ENCODE measurements at regions not wholly inside any gene's neighbourhood (a gene's known extent, or its start where the extent isn't known, plus 50 kb on each side); places are given as distances from the start of the nearest gene placed in this dataset.
"Not testable (repeated sequence)": the region's sequence is repeated elsewhere in the genome, so short reads cannot be mapped to it uniquely, and the experiment has no call there.

DNA sequence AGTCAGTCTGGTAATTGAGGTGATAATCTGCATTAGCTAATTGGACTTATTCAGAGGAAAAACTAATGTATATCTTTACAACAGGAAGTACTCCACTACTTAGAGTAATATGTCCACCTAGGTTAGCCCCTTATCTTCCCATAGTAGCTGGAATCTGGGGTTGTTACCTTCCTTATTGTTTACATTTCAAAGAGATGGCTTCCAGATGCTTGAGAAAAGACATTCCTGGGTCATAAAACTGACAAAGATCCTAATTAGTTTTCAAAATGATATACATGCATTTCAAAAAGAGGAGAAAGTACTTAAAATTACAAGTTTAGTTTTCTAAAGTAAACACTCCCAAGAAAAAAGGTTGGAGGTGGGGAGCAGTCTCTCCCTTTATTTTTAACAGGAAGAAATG is 78.1 kb downstream of the RPL10L start:
- Histone ChIP-seq H3K27ac (no peak overlapping the region), H3K4me1 (no peaks in the 10 kb centered on the region), H3K9me3 (no peaks in the 10 kb centered on the region), H3K27me3 (no peaks in the 10 kb centered on the region), H3K4me3 (replicated peaks in 1 of 3) (no peak overlapping the region), H3K36me3 (no peaks in the 10 kb centered on the region)
- no peak for TF ChIP-seq POLR2A (IDR thresholded peaks at IDR 0.05)
- TF ChIP-seq, protein P1, sequence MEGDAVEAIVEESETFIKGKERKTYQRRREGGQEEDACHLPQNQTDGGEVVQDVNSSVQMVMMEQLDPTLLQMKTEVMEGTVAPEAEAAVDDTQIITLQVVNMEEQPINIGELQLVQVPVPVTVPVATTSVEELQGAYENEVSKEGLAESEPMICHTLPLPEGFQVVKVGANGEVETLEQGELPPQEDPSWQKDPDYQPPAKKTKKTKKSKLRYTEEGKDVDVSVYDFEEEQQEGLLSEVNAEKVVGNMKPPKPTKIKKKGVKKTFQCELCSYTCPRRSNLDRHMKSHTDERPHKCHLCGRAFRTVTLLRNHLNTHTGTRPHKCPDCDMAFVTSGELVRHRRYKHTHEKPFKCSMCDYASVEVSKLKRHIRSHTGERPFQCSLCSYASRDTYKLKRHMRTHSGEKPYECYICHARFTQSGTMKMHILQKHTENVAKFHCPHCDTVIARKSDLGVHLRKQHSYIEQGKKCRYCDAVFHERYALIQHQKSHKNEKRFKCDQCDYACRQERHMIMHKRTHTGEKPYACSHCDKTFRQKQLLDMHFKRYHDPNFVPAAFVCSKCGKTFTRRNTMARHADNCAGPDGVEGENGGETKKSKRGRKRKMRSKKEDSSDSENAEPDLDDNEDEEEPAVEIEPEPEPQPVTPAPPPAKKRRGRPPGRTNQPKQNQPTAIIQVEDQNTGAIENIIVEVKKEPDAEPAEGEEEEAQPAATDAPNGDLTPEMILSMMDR (IDR thresholded peaks at IDR 0.05) = no peak
- DNase-seq = no peak
- intact Hi-C loops (cut with DNase I) = no loop called here

DNA sequence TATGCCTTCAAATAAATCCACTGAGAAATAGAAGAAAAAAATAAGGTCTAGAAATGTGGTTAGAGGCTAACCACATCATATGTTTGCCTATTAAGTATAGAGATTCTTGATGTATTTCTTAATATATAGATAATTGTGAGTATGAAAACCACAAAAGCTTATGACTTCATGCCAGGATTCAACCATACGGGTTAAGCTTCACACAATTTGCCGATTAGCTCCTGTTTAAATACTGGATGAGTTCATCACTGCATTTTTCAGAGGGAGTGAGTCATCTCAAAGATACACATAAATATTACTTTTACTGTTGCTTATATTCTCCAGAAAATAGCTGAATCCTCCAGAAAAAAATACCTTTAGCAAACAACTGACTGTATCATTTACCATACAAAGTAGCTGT is 79.6 kb downstream of the RPL10L start:
- DNase-seq = no peak
- H3K27me3 ChIP-seq = no peaks in the 10 kb centered on the region
- no peak overlapping the region for H3K4me3 ChIP-seq (replicated peaks in 1 of 3)
- no peaks in the 10 kb centered on the region for H3K36me3 ChIP-seq
- TF ChIP-seq, protein P1 (IDR thresholded peaks at IDR 0.05) = no peak
- no peak for TF ChIP-seq POLR2A (IDR thresholded peaks at IDR 0.05)
- 94 to 98% methylated on average over 2 of the region's 2 CpGs for WGBS, 2 donors
- intact Hi-C loops (cut with DNase I) = no loop called here
- H3K27ac ChIP-seq = no peak overlapping the region
- H3K4me1 ChIP-seq = no peaks in the 10 kb centered on the region
- no peaks in the 10 kb centered on the region for H3K9me3 ChIP-seq

DNA sequence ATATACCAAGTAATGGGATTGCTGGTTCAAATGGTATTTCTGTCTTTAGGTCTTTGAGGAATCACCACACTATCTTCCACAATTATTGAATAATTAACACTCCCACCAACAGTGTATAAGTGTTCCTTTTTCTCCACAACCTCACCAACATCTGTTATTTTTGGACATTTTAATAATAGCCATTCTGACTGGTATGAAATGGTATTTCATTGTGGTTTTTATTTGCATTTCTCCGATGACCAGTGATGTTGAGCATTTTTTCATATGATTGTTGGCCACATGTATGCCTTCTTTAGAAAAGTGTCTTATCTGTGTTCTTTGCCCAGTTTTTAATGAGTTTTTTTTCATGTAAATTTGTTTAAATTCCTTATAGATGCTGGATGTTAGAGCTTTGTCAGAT is 83.4 kb downstream of the RPL10L start:
- DNase-seq; H3K27me3 ChIP-seq; H3K4me1 ChIP-seq; H3K9me3 ChIP-seq; H3K36me3 ChIP-seq; H3K27ac ChIP-seq; H3K4me3 ChIP-seq (replicated peaks in 1 of 3); intact Hi-C loops (cut with DNase I): not testable (repeated sequence)
- 81 to 93% methylated on average over 1 of the region's 1 CpG for WGBS, 2 donors

DNA sequence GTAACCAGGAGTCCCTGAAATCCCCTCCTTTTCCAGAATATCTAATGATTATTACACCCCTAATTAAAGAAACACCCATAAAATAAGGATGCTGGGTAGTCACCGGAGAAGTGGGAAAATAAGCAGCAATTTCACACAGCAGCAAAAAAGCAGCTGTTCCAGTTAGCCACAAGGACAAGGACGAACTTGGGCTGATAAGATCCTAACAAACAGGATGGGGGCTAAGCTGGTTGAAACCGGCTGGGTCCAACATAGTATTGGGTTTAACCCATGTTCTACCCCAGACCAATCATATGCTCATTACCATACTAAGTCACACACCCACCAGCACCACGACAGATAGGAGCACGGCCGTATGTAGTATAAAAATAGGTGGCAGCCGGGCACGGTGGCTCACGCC is 100.7 kb downstream of the RPL10L start:
- Histone ChIP-seq H3K4me1 (no peaks in the 10 kb centered on the region), H3K4me3 (replicated peaks in 1 of 3) (no peak overlapping the region), H3K36me3 (no peaks in the 10 kb centered on the region), H3K27me3 (no peaks in the 10 kb centered on the region), H3K9me3 (no peaks in the 10 kb centered on the region), H3K27ac (no peak overlapping the region)
- no peak for DNase-seq
- 88 to 94% methylated on average over 9 of the region's 9 CpGs for WGBS, 2 donors
- intact Hi-C loops (cut with DNase I) = no loop called here
- no peak for TF ChIP-seq POLR2A (IDR thresholded peaks at IDR 0.05)

DNA sequence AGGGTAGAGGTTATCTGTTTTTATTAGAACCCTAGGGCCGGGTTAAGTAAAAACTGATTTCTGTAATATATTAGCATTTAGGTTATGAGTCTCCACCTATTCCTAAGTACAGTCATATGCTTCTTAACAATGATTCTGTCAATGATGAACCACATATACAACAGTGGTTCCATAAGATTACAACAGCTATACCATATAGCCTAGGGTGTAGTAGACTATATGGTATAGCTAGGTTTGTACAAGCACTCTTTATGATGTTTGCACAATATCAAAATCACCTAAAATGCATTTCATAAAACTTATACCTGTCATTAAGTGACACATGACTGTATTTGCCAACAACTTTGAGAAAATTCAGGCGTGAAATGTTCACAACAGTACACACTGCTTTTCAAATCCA is 110.6 kb downstream of the RPL10L start:
- no peak for DNase-seq
- Histone ChIP-seq H3K36me3 (no peaks in the 10 kb centered on the region), H3K4me1 (no peaks in the 10 kb centered on the region), H3K9me3 (no peaks in the 10 kb centered on the region), H3K27ac (no peak overlapping the region), H3K4me3 (replicated peaks in 1 of 3) (no peak overlapping the region), H3K27me3 (no peaks in the 10 kb centered on the region)
- intact Hi-C loops (cut with DNase I) = no loop called here
- 87 to 92% methylated on average over 2 of the region's 2 CpGs for WGBS, 2 donors
- no peak for TF ChIP-seq POLR2A (IDR thresholded peaks at IDR 0.05)

DNA sequence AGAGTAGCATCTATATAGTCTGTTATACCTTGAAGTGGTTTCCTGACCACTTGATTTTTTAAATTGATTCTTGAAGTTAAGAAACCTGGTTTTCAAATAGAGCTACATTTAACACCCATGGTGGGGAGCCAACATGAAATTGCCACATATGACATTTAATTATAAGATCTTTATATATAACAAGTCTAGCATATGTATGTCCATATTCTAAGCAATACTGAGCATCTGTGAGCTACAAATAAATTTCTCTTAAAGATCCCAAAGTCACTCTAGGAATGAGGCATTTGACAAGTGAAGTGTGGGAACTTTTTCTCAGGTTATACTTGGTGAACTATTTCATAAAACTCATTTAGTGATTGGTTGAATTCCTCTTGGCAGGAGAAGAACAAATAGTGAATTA is 132.5 kb downstream of the RPL10L start:
- intact Hi-C loops (cut with DNase I) = no loop called here
- Histone ChIP-seq H3K4me1 (no peaks in the 10 kb centered on the region), H3K27ac (no peak overlapping the region), H3K4me3 (replicated peaks in 1 of 3) (no peak overlapping the region), H3K27me3 (no peaks in the 10 kb centered on the region), H3K36me3 (no peaks in the 10 kb centered on the region), H3K9me3 (no peaks in the 10 kb centered on the region)
- no peak for TF ChIP-seq POLR2A (IDR thresholded peaks at IDR 0.05)
- TF ChIP-seq, protein P1 (IDR thresholded peaks at IDR 0.05) = no peak
- no peak for DNase-seq

DNA sequence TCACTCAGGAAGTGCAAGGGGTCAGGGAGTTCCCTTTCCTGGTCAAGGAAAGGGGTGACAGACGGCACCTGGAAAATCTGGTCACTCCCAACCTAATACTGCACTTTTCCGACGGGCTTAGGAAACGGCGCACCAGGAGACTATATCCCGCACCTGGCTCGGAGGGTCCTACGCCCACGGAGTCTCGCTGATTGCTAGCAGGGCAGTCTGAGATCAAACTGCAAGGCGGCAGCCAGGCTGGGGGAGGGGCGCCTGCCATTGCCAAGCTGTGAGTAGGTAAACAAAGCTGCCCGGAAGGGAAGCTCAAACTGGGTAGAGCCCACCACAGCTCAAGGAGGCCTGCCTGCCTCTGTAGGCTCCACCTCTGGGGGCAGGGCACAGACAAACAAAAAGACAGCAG is 142.8 kb downstream of the RPL10L start:
- H3K27ac ChIP-seq; intact Hi-C loops (cut with DNase I); H3K9me3 ChIP-seq; H3K4me1 ChIP-seq; H3K27me3 ChIP-seq; H3K4me3 ChIP-seq (replicated peaks in 1 of 3); H3K36me3 ChIP-seq; DNase-seq: not testable (repeated sequence)
- 81 to 95% methylated on average over 8 to 13 of the region's 13 CpGs for WGBS, 2 donors
